WTC11 (cell line): ENCODE measurements at regions not wholly inside any gene's neighbourhood (a gene's known extent, or its start where the extent isn't known, plus 50 kb on each side); places are given as distances from the start of the nearest gene placed in this dataset.

Source experiments
- ATAC-seq: fragments of 200-7000 bp; cut with Tn5 transposase; 2 replicates; pipeline ENCODE4 v1.10.0; 2021; ENCODE audit warnings: mild to moderate bottlenecking, moderate library complexity
- CTCF ChIA-PET: fragments of 300-600 bp; sonication (Branson Sonifier 250); formaldehyde crosslinking; loops from one replicate; lab custom pipeline; 2021; ENCODE audit warnings: antibody characterized with exemption; lab: Charles Lee
- POLR2A ChIA-PET: fragments of 350-600 bp; sonication (Branson Sonifier 250); formaldehyde crosslinking; loops from one replicate; lab custom pipeline; 2021; ENCODE audit warnings: antibody characterized with exemption; lab: Charles Lee
- DNase-seq: peaks from one replicate; pipeline ENCODE4 v3.0.0; 2021; ENCODE audit warnings: low spot score
- H3K27ac Mint-ChIP-seq: 2 replicates; pipeline ENCODE4 v1.8.0; 2021; ENCODE audit warnings: mixed read lengths
- H3K27me3 Mint-ChIP-seq: 2 replicates; pipeline ENCODE4 v1.8.0; 2021; ENCODE audit warnings: low read depth, mild to moderate bottlenecking, moderate library complexity, mixed read lengths
- H3K36me3 Mint-ChIP-seq: 2 replicates; pipeline ENCODE4 v1.8.0; 2021; ENCODE audit warnings: mixed read lengths
- H3K4me1 Mint-ChIP-seq: 2 replicates; pipeline ENCODE4 v1.8.0; 2022; ENCODE audit warnings: mixed read lengths
- H3K4me3 Mint-ChIP-seq: 2 replicates; pipeline ENCODE4 v1.8.0; 2021; ENCODE audit warnings: mild to moderate bottlenecking, moderate library complexity, mixed read lengths
- H3K9me3 Mint-ChIP-seq: 2 replicates; pipeline ENCODE4 v1.8.0; 2021; ENCODE audit warnings: mixed read lengths
- ARID4B ChIP-seq: sonication (generic); formaldehyde crosslinking; IDR thresholded peaks from 2 replicates; pipeline ENCODE4 v1.8.0; 2023; ENCODE audit warnings: missing genetic modification reagents, mild to moderate bottlenecking, borderline replicate concordance
- ATF1 ChIP-seq: sonication (generic); formaldehyde crosslinking; IDR thresholded peaks from 2 replicates; pipeline ENCODE4 v1.8.1; 2023; ENCODE audit warnings: mild to moderate bottlenecking, moderate library complexity, missing genetic modification reagents
- ATF2 ChIP-seq: sonication (generic); formaldehyde crosslinking; IDR thresholded peaks from 2 replicates; pipeline ENCODE4 v1.8.1; 2022; ENCODE audit warnings: low read depth, missing genetic modification reagents, borderline replicate concordance
- EMX1 ChIP-seq: fragments of 250-450 bp; sonication (Bioruptor Pico); IDR thresholded peaks from 2 replicates; pipeline ENCODE4 v1.8.0; 2021; ENCODE audit warnings: mild to moderate bottlenecking
- ESRRA ChIP-seq: sonication (generic); formaldehyde crosslinking; IDR thresholded peaks from 2 replicates; pipeline ENCODE4 v1.8.1; 2022; ENCODE audit warnings: mild to moderate bottlenecking, missing genetic modification reagents, borderline replicate concordance
- FOXP1 ChIP-seq: sonication (generic); formaldehyde crosslinking; IDR thresholded peaks from 2 replicates; pipeline ENCODE4 v1.8.0; 2022; ENCODE audit warnings: missing genetic modification reagents, mild to moderate bottlenecking, moderate library complexity, borderline replicate concordance
- GRHL2 ChIP-seq: fragments of 250-450 bp; sonication (Bioruptor Pico); IDR thresholded peaks from 2 replicates; pipeline ENCODE4 v1.8.0; 2022; ENCODE audit warnings: mild to moderate bottlenecking, moderate library complexity; ENCODE audit not compliant: insufficient replicate concordance, severe bottlenecking
- JAZF1 ChIP-seq: fragments of 250-450 bp; sonication (Bioruptor Pico); IDR thresholded peaks from 2 replicates; pipeline ENCODE4 v1.9.0; 2021; ENCODE audit warnings: moderate library complexity, mild to moderate bottlenecking, inconsistent platforms
- JUN ChIP-seq: sonication (generic); formaldehyde crosslinking; IDR thresholded peaks from 2 replicates; pipeline ENCODE4 v1.8.0; 2023; ENCODE audit warnings: mild to moderate bottlenecking, missing genetic modification reagents
- MYBL2 ChIP-seq: sonication (generic); formaldehyde crosslinking; IDR thresholded peaks from 2 replicates; pipeline ENCODE4 v1.8.1; 2023; ENCODE audit warnings: mild to moderate bottlenecking, moderate library complexity, missing genetic modification reagents
- RELA ChIP-seq: sonication (generic); formaldehyde crosslinking; IDR thresholded peaks from 2 replicates; pipeline ENCODE4 v1.8.1; 2022; ENCODE audit warnings: missing genetic modification reagents, mild to moderate bottlenecking, borderline replicate concordance
- SMAD4 ChIP-seq: sonication (generic); formaldehyde crosslinking; IDR thresholded peaks from 2 replicates; pipeline ENCODE4 v1.8.0; 2022; ENCODE audit warnings: mild to moderate bottlenecking, missing genetic modification reagents
- SP1 ChIP-seq: sonication (generic); formaldehyde crosslinking; conservative IDR thresholded peaks from 2 replicates; pipeline ENCODE4 v1.8.1; 2022; ENCODE audit warnings: missing genetic modification reagents
- TEAD4 ChIP-seq: sonication (generic); formaldehyde crosslinking; IDR thresholded peaks from 2 replicates; pipeline ENCODE4 v1.8.0; 2022; ENCODE audit warnings: mild to moderate bottlenecking, missing genetic modification reagents
- USF1 ChIP-seq: sonication (generic); formaldehyde crosslinking; IDR thresholded peaks from 2 replicates; pipeline ENCODE4 v1.8.0; 2022; ENCODE audit warnings: mild to moderate bottlenecking, missing genetic modification reagents
- USF2 ChIP-seq: sonication (generic); formaldehyde crosslinking; IDR thresholded peaks from 2 replicates; pipeline ENCODE4 v1.8.1; 2023; ENCODE audit warnings: mild to moderate bottlenecking, missing genetic modification reagents, moderate library complexity
- ZNF396 ChIP-seq: fragments of 250-450 bp; sonication (Bioruptor Pico); IDR thresholded peaks from 2 replicates; pipeline ENCODE4 v1.8.0; 2021; ENCODE audit warnings: mild to moderate bottlenecking, moderate library complexity, borderline replicate concordance
- ZNF423 ChIP-seq: fragments of 250-450 bp; sonication (Bioruptor Pico); IDR thresholded peaks from 2 replicates; pipeline ENCODE4 v2.1.2; 2022; ENCODE audit warnings: mild to moderate bottlenecking, moderate library complexity
- TF ChIP-seq, protein P1 (sequence below): fragments of 250-450 bp; sonication (Bioruptor Pico); IDR thresholded peaks from 2 replicates; pipeline ENCODE4 v1.9.0; 2021; ENCODE audit warnings: moderate library complexity, mild to moderate bottlenecking, inconsistent platforms, borderline replicate concordance
- TF ChIP-seq, protein P2 (sequence below): sonication (generic); formaldehyde crosslinking; IDR thresholded peaks from 2 replicates; pipeline ENCODE4 v1.8.1; 2022; ENCODE audit warnings: missing genetic modification reagents, borderline replicate concordance
- TF ChIP-seq, protein P3 (sequence below): fragments of 200-600 bp; IDR thresholded peaks from 2 replicates; pipeline ENCODE4 v1.8.0; 2022; ENCODE audit warnings: antibody characterized with exemption

DNA sequence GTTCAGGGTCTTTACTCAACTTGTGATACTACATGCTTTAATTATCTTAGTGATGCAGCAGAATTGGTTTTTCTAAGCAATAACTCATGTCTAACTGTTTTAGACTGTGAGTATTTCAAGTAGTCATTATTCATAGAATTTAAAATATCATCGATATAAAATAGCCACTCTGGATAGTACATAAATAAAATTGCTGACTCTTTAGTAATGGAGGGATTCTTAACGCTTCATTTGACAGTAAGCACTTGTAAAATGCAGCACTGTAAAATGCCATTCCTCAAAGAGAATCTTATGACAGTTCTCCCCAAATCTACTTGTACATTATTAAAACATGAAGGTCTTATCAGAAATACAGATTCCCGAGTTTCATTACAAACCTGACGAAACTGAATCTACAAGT lies 262.8 kb upstream of the LRFN5 start:
- H3K27me3 Mint-ChIP-seq = no peaks in the 10 kb centered on the region
- peaks cover 5% of the 10 kb centered on the region for H3K9me3 Mint-ChIP-seq
- ATAC-seq (no peak), DNase-seq (no peak)
- H3K4me1 Mint-ChIP-seq = no peaks in the 10 kb centered on the region
- H3K4me3 Mint-ChIP-seq = no peak overlapping the region
- H3K27ac Mint-ChIP-seq = no peak overlapping the region
- no peak for TF ChIP-seq ESRRA (CRISPR knock-in tag)
- TF ChIP-seq ARID4B (CRISPR knock-in tag) = no peak
- TF ChIP-seq, protein P1, sequence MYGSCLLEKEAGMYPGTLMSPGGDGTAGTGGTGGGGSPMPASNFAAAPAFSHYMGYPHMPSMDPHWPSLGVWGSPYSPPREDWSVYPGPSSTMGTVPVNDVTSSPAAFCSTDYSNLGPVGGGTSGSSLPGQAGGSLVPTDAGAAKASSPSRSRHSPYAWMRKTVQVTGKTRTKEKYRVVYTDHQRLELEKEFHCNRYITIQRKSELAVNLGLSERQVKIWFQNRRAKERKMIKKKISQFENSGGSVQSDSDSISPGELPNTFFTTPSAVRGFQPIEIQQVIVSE (CRISPR knock-in tag) = no peak
- TF ChIP-seq SMAD4 (CRISPR knock-in tag) = no peak
- TF ChIP-seq SP1 (CRISPR knock-in tag) = no peak
- TF ChIP-seq USF2 = no peak
- ChIA-PET POLR2A (no interaction called here), CTCF (no interaction called here)
- H3K36me3 Mint-ChIP-seq = no peaks in the 10 kb centered on the region

- TF ChIP-seq ATF1 (CRISPR knock-in tag) = no peak
- no peak for TF ChIP-seq USF1 (CRISPR knock-in tag)
- no peak for TF ChIP-seq ZNF423 (CRISPR knock-in tag)
- TF ChIP-seq RELA (CRISPR knock-in tag) = no peak
- no peak for TF ChIP-seq TEAD4
- no peak for TF ChIP-seq SP1 (CRISPR knock-in tag)
- TF ChIP-seq, protein P2, sequence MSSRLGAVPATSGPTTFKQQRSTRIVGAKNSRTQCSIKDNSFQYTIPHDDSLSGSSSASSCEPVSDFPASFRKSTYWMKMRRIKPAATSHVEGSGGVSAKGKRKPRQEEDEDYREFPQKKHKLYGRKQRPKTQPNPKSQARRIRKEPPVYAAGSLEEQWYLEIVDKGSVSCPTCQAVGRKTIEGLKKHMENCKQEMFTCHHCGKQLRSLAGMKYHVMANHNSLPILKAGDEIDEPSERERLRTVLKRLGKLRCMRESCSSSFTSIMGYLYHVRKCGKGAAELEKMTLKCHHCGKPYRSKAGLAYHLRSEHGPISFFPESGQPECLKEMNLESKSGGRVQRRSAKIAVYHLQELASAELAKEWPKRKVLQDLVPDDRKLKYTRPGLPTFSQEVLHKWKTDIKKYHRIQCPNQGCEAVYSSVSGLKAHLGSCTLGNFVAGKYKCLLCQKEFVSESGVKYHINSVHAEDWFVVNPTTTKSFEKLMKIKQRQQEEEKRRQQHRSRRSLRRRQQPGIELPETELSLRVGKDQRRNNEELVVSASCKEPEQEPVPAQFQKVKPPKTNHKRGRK (CRISPR knock-in tag) = no peak
- TF ChIP-seq ATF2 = no peak
- no peak for TF ChIP-seq EMX1 (CRISPR knock-in tag)
- TF ChIP-seq JAZF1 (CRISPR knock-in tag) = no peak
- no peak for TF ChIP-seq FOXP1 (CRISPR knock-in tag)
- no peak for TF ChIP-seq GRHL2 (CRISPR knock-in tag)
- no peak for TF ChIP-seq MYBL2 (CRISPR knock-in tag)
- TF ChIP-seq ZNF396 (CRISPR knock-in tag) = no peak
- TF ChIP-seq, protein P3, sequence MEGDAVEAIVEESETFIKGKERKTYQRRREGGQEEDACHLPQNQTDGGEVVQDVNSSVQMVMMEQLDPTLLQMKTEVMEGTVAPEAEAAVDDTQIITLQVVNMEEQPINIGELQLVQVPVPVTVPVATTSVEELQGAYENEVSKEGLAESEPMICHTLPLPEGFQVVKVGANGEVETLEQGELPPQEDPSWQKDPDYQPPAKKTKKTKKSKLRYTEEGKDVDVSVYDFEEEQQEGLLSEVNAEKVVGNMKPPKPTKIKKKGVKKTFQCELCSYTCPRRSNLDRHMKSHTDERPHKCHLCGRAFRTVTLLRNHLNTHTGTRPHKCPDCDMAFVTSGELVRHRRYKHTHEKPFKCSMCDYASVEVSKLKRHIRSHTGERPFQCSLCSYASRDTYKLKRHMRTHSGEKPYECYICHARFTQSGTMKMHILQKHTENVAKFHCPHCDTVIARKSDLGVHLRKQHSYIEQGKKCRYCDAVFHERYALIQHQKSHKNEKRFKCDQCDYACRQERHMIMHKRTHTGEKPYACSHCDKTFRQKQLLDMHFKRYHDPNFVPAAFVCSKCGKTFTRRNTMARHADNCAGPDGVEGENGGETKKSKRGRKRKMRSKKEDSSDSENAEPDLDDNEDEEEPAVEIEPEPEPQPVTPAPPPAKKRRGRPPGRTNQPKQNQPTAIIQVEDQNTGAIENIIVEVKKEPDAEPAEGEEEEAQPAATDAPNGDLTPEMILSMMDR = no peak
- no peak for TF ChIP-seq SMAD4 (CRISPR knock-in tag)
- no peak for TF ChIP-seq JUN (CRISPR knock-in tag)
- Mint-ChIP-seq H3K9me3 (peaks cover 25% of the 10 kb centered on the region), H3K4me3 (no peak overlapping the region), H3K36me3 (peaks cover 8% of the 10 kb centered on the region), H3K27me3 (no peaks in the 10 kb centered on the region), H3K27ac (no peak overlapping the region), H3K4me1 (no peaks in the 10 kb centered on the region)
- ATAC-seq = no peak
- CTCF ChIA-PET = no interaction called here
- DNase-seq = no peak
- POLR2A ChIA-PET = no interaction called here
Observed at GRCh38 chr14:41313196-41313595, 293.5 kb upstream of the LRFN5 start.
